WTC11 (cell line): ENCODE measurements at regions not wholly inside any gene's neighbourhood (a gene's known extent, or its start where the extent isn't known, plus 50 kb on each side); places are given as distances from the start of the nearest gene placed in this dataset.

Experiments
- ATAC-seq: fragments of 200-7000 bp; cut with Tn5 transposase; 2 replicates; pipeline ENCODE4 v1.10.0; 2021; ENCODE audit warnings: mild to moderate bottlenecking, moderate library complexity
- CTCF ChIA-PET: fragments of 300-600 bp; sonication (Branson Sonifier 250); formaldehyde crosslinking; loops from one replicate; lab custom pipeline; 2021; ENCODE audit warnings: antibody characterized with exemption; lab: Charles Lee
- POLR2A ChIA-PET: fragments of 350-600 bp; sonication (Branson Sonifier 250); formaldehyde crosslinking; loops from one replicate; lab custom pipeline; 2021; ENCODE audit warnings: antibody characterized with exemption; lab: Charles Lee
- DNase-seq: peaks from one replicate; pipeline ENCODE4 v3.0.0; 2021; ENCODE audit warnings: low spot score
- H3K27ac Mint-ChIP-seq: 2 replicates; pipeline ENCODE4 v1.8.0; 2021; ENCODE audit warnings: mixed read lengths
- H3K27me3 Mint-ChIP-seq: 2 replicates; pipeline ENCODE4 v1.8.0; 2021; ENCODE audit warnings: low read depth, mild to moderate bottlenecking, moderate library complexity, mixed read lengths
- H3K36me3 Mint-ChIP-seq: 2 replicates; pipeline ENCODE4 v1.8.0; 2021; ENCODE audit warnings: mixed read lengths
- H3K4me1 Mint-ChIP-seq: 2 replicates; pipeline ENCODE4 v1.8.0; 2022; ENCODE audit warnings: mixed read lengths
- H3K4me3 Mint-ChIP-seq: 2 replicates; pipeline ENCODE4 v1.8.0; 2021; ENCODE audit warnings: mild to moderate bottlenecking, moderate library complexity, mixed read lengths
- H3K9me3 Mint-ChIP-seq: 2 replicates; pipeline ENCODE4 v1.8.0; 2021; ENCODE audit warnings: mixed read lengths
- ATF1 ChIP-seq: sonication (generic); formaldehyde crosslinking; IDR thresholded peaks from 2 replicates; pipeline ENCODE4 v1.8.1; 2023; ENCODE audit warnings: mild to moderate bottlenecking, moderate library complexity, missing genetic modification reagents
- ERG ChIP-seq: fragments of 250-450 bp; sonication (Bioruptor Pico); IDR thresholded peaks from 2 replicates; pipeline ENCODE4 v1.8.0; 2021; ENCODE audit warnings: mild to moderate bottlenecking
- GABPB1 ChIP-seq: sonication (generic); formaldehyde crosslinking; IDR thresholded peaks from 2 replicates; pipeline ENCODE4 v1.8.1; 2023; ENCODE audit warnings: mild to moderate bottlenecking, missing genetic modification reagents
- MLX ChIP-seq: sonication (generic); formaldehyde crosslinking; IDR thresholded peaks from 2 replicates; pipeline ENCODE4 v1.8.1; 2023; ENCODE audit warnings: mild to moderate bottlenecking, missing genetic modification reagents, moderate library complexity
- NFE2L1 ChIP-seq: sonication (generic); formaldehyde crosslinking; IDR thresholded peaks from 2 replicates; pipeline ENCODE4 v1.8.1; 2023; ENCODE audit warnings: missing genetic modification reagents
- PRDM15 ChIP-seq: sonication (generic); formaldehyde crosslinking; IDR thresholded peaks from 2 replicates; pipeline ENCODE4 v1.8.0; 2022; ENCODE audit warnings: missing genetic modification reagents
- SOX15 ChIP-seq: fragments of 250-450 bp; sonication (Bioruptor Pico); IDR thresholded peaks from 2 replicates; pipeline ENCODE4 v1.9.0; 2021; ENCODE audit warnings: mild to moderate bottlenecking
- SP1 ChIP-seq: sonication (generic); formaldehyde crosslinking; conservative IDR thresholded peaks from 2 replicates; pipeline ENCODE4 v1.8.1; 2022; ENCODE audit warnings: missing genetic modification reagents
- TEAD1 ChIP-seq: sonication (generic); formaldehyde crosslinking; IDR thresholded peaks from 2 replicates; pipeline ENCODE4 v1.8.0; 2022; ENCODE audit warnings: mild to moderate bottlenecking, missing genetic modification reagents
- TEAD4 ChIP-seq: sonication (generic); formaldehyde crosslinking; IDR thresholded peaks from 2 replicates; pipeline ENCODE4 v1.8.0; 2022; ENCODE audit warnings: mild to moderate bottlenecking, missing genetic modification reagents
- TP53 ChIP-seq: sonication (generic); formaldehyde crosslinking; IDR thresholded peaks from 2 replicates; pipeline ENCODE4 v1.8.1; 2023; ENCODE audit warnings: mild to moderate bottlenecking, missing genetic modification reagents
- USF1 ChIP-seq: sonication (generic); formaldehyde crosslinking; IDR thresholded peaks from 2 replicates; pipeline ENCODE4 v1.8.0; 2022; ENCODE audit warnings: mild to moderate bottlenecking, missing genetic modification reagents
- ZBTB21 ChIP-seq: sonication (generic); formaldehyde crosslinking; IDR thresholded peaks from 2 replicates; pipeline ENCODE4 v1.8.1; 2023; ENCODE audit warnings: mild to moderate bottlenecking, missing genetic modification reagents, borderline replicate concordance
- ZMAT4 ChIP-seq: fragments of 250-450 bp; sonication (Bioruptor Pico); IDR thresholded peaks from 2 replicates; pipeline ENCODE4 v1.9.0; 2021; ENCODE audit warnings: mild to moderate bottlenecking
- ZNF219 ChIP-seq: sonication (generic); formaldehyde crosslinking; IDR thresholded peaks from 2 replicates; pipeline ENCODE4 v1.8.0; 2023; ENCODE audit warnings: missing genetic modification reagents, mild to moderate bottlenecking, borderline replicate concordance
- ZNF232 ChIP-seq: sonication (generic); formaldehyde crosslinking; IDR thresholded peaks from 2 replicates; pipeline ENCODE4 v1.8.0; 2022; ENCODE audit warnings: mild to moderate bottlenecking, missing genetic modification reagents
- ZNF423 ChIP-seq: fragments of 250-450 bp; sonication (Bioruptor Pico); IDR thresholded peaks from 2 replicates; pipeline ENCODE4 v2.1.2; 2022; ENCODE audit warnings: mild to moderate bottlenecking, moderate library complexity
- ZNF512 ChIP-seq: sonication (generic); formaldehyde crosslinking; IDR thresholded peaks from 2 replicates; pipeline ENCODE4 v1.8.1; 2022; ENCODE audit warnings: missing genetic modification reagents, borderline replicate concordance
- ZSCAN18 ChIP-seq: fragments of 250-450 bp; sonication (Bioruptor Pico); IDR thresholded peaks from 2 replicates; pipeline ENCODE4 v2.1.2; 2022; ENCODE audit warnings: mild to moderate bottlenecking, moderate library complexity

- ATAC-seq (peak; percentile 68), DNase-seq (peak; percentile 36)
- ChIA-PET POLR2A (interaction anchor here (0.8 to 0.9 kb wide), 3 partner anchors 29 to 221 kb away, joined by 3 to 5 read pairs (median 4); no protein-coding TSS in a partner anchor), CTCF (interaction anchor here (0.6 to 3.1 kb wide), 7 partner anchors 9 to 216 kb away, joined by 3 to 33 read pairs (median 12); no protein-coding TSS in a partner anchor)
- Mint-ChIP-seq H3K27ac (no peak overlapping the region), H3K4me3 (no peak overlapping the region), H3K9me3 (peaks cover 22% of the 10 kb centered on the region), H3K36me3 (peaks cover 9% of the 10 kb centered on the region), H3K27me3 (peaks cover 3% of the 10 kb centered on the region), H3K4me1 (0 out of 2 replicates have a peak, but pooled peaks cover 3% of the 10 kb centered on the region)
- TF ChIP-seq ZSCAN18 (CRISPR knock-in tag) (no peak), NFE2L1 (no peak), ATF1 (CRISPR knock-in tag) (no peak), ZMAT4 (no peak), SP1 (CRISPR knock-in tag) (no peak), GABPB1 (CRISPR knock-in tag) (no peak), MLX (CRISPR knock-in tag) (no peak), ZBTB21 (no peak), USF1 (CRISPR knock-in tag) (no peak)
Measured at GRCh38 chr14:23694949-23695663, 58.9 kb downstream of the DHRS2 start.

GRCh38 chr14:23695664-23695999 is 59.5 kb downstream of the DHRS2 start:
- Mint-ChIP-seq H3K4me3 (no peak overlapping the region), H3K27ac (no peak overlapping the region), H3K27me3 (peaks cover 8% of the 10 kb centered on the region), H3K9me3 (peaks cover 22% of the 10 kb centered on the region), H3K36me3 (peaks cover 6% of the 10 kb centered on the region), H3K4me1 (0 out of 2 replicates have a peak, but pooled peaks cover 3% of the 10 kb centered on the region)
- TF ChIP-seq ZNF423: no peak
- ATAC-seq: no peak
- POLR2A ChIA-PET: no interaction called here
- DNase-seq: no peak
- CTCF ChIA-PET: interaction anchor here (0.6 to 3.1 kb wide), 4 partner anchors 9 to 215 kb away, joined by 3 to 33 read pairs (median 14); no protein-coding TSS in a partner anchor

- no peak overlapping the region for H3K27ac Mint-ChIP-seq
- H3K4me3 Mint-ChIP-seq: no peak overlapping the region
- H3K36me3 Mint-ChIP-seq: peaks cover 2% of the 10 kb centered on the region; the same call in 1 of the 2 replicates
- peaks cover 25% of the 10 kb centered on the region for H3K9me3 Mint-ChIP-seq
- POLR2A ChIA-PET: no interaction called here
- DNase-seq (no peak), ATAC-seq (no peak)
- CTCF ChIA-PET: no interaction called here
- no peak for TF ChIP-seq SOX15 (CRISPR knock-in tag)
- TF ChIP-seq, all 79 proteins: peak for 0
- Mint-ChIP-seq H3K4me1 (0 out of 2 replicates have a peak, but pooled peaks cover 3% of the 10 kb centered on the region), H3K27me3 (peaks cover 15% of the 10 kb centered on the region)
Measured at GRCh38 chr14:23696701-23697239, 60.6 kb downstream of the DHRS2 start.

GRCh38 chr14:23697680-23698079 is 61.5 kb downstream of the DHRS2 start:
- H3K4me3 Mint-ChIP-seq: no peak overlapping the region
- ATAC-seq (no peak), DNase-seq (no peak)
- H3K36me3 Mint-ChIP-seq: peaks cover 5% of the 10 kb centered on the region
- CTCF ChIA-PET: no interaction called here
- H3K27me3 Mint-ChIP-seq: peaks cover 19% of the 10 kb centered on the region
- POLR2A ChIA-PET: no interaction called here
- peaks cover 34% of the 10 kb centered on the region for H3K9me3 Mint-ChIP-seq
- H3K4me1 Mint-ChIP-seq: no peaks in the 10 kb centered on the region
- H3K27ac Mint-ChIP-seq: no peak overlapping the region
- TF ChIP-seq ZNF423 (no peak), ZNF219 (CRISPR knock-in tag) (no peak), ZNF232 (CRISPR knock-in tag) (no peak), ERG (CRISPR knock-in tag) (no peak), ZNF512 (CRISPR knock-in tag) (no peak), TEAD1 (CRISPR knock-in tag) (no peak), TP53 (no peak), NFE2L1 (no peak), TEAD4 (no peak), PRDM15 (CRISPR knock-in tag) (no peak)
